Effector memory CD4-positive, alpha-beta T cell (primary cell): ENCODE measurements at regions not wholly inside any gene's neighbourhood (a gene's known extent, or its start where the extent isn't known, plus 50 kb on each side); places are given as distances from the start of the nearest gene placed in this dataset.

Experiments
- DNase-seq, 3 donors: peaks; one replicate each; pipeline ENCODE4 v3.0.0-alpha.2; 2020
- H3K27ac ChIP-seq: 2 replicates; pipeline ENCODE4 v1.7.0; 2013; ENCODE audit warnings: mild to moderate bottlenecking, low read length, moderate library complexity; ENCODE audit not compliant: insufficient read depth, poor library complexity, severe bottlenecking
- H3K27me3 ChIP-seq: replicated peaks from 2 replicates; pipeline ENCODE4 v1.7.0; 2013; ENCODE audit warnings: mild to moderate bottlenecking, low read length; ENCODE audit not compliant: insufficient read depth, control insufficient read depth, poor library complexity, severe bottlenecking
- H3K36me3 ChIP-seq: 2 replicates; pipeline ENCODE4 v1.7.0; 2013; ENCODE audit warnings: mild to moderate bottlenecking, low read length, moderate library complexity; ENCODE audit not compliant: control insufficient read depth, insufficient read depth
- H3K4me1 ChIP-seq: 2 replicates; pipeline ENCODE4 v1.7.0; 2013; ENCODE audit warnings: low read length, mild to moderate bottlenecking; ENCODE audit not compliant: control insufficient read depth, insufficient read depth, poor library complexity, severe bottlenecking
- H3K4me3 ChIP-seq: 2 replicates; pipeline ENCODE4 v1.7.0; 2013; ENCODE audit warnings: low read length, low read depth, mild to moderate bottlenecking; ENCODE audit not compliant: insufficient read depth, poor library complexity, severe bottlenecking
- H3K9me3 ChIP-seq: 2 replicates; pipeline ENCODE4 v1.7.0; 2013; ENCODE audit warnings: mild to moderate bottlenecking, low read length, moderate library complexity; ENCODE audit not compliant: control insufficient read depth

GRCh38 chr9:7970681-7971330, 171.2 kb upstream of the DMAC1 start:
- no peak for DNase-seq
- peaks cover 21% of the 10 kb centered on the region for H3K4me1 ChIP-seq
- H3K27me3 ChIP-seq, result no peaks in the 10 kb centered on the region

GRCh38 chr9:7968687-7969086, 169.1 kb upstream of the DMAC1 start:
- Histone ChIP-seq H3K9me3 (no peaks in the 10 kb centered on the region), H3K36me3 (no peaks in the 10 kb centered on the region), H3K4me3 (no peak overlapping the region), H3K27ac (no peak overlapping the region), H3K27me3 (no peaks in the 10 kb centered on the region), H3K4me1 (peaks cover under 1% of the 10 kb centered on the region)
- DNase-seq, result no peak

More at GRCh38 chr9:7970681-7971330, 171.2 kb upstream of the DMAC1 start:
- Histone ChIP-seq H3K4me3 (no peak overlapping the region), H3K27ac (no peak overlapping the region), H3K9me3 (no peaks in the 10 kb centered on the region), H3K36me3 (no peaks in the 10 kb centered on the region)

GRCh38 chr9:7967851-7968250, 168.3 kb upstream of the DMAC1 start:
- Histone ChIP-seq H3K9me3 (no peaks in the 10 kb centered on the region), H3K27me3 (no peaks in the 10 kb centered on the region), H3K27ac (no peak overlapping the region), H3K4me1 (no peaks in the 10 kb centered on the region), H3K4me3 (no peak overlapping the region), H3K36me3 (no peaks in the 10 kb centered on the region)
- DNase-seq, result no peak

GRCh38 chr9:7967093-7967827, 167.7 kb upstream of the DMAC1 start:
- Histone ChIP-seq H3K27ac (no peak overlapping the region), H3K9me3 (no peaks in the 10 kb centered on the region), H3K36me3 (no peaks in the 10 kb centered on the region), H3K4me3 (no peak overlapping the region), H3K4me1 (no peaks in the 10 kb centered on the region), H3K27me3 (no peaks in the 10 kb centered on the region)
- DNase-seq, result no peak

- Histone ChIP-seq H3K27ac (no peak overlapping the region), H3K27me3 (no peaks in the 10 kb centered on the region), H3K4me3 (no peak overlapping the region), H3K9me3 (no peaks in the 10 kb centered on the region), H3K36me3 (no peaks in the 10 kb centered on the region), H3K4me1 (no peaks in the 10 kb centered on the region)
- no peak for DNase-seq
Measured at GRCh38 chr9:7965063-7965462, 165.5 kb upstream of the DMAC1 start.

DNA sequence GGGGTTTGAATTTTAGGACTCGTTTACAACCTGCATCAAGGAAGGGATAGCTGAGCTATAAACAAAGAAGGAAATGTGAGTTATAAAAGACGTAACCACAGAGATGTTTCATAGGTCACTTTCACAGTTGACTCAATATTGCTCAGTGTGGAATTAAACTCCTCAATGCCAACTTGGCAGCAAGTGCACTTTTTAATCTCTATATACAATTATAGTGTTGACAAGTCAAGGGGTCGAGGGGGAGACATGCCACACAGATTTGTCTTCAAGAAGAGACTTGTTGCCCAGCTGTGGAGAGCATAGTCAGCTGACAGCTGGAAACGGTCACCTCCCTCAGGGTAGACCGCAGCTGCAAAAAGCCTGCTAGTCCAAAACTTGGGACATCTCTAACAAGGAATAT, 163.4 kb upstream of the DMAC1 start:
- Histone ChIP-seq H3K9me3 (no peaks in the 10 kb centered on the region), H3K4me3 (no peak overlapping the region), H3K27ac (no peak overlapping the region), H3K4me1 (no peaks in the 10 kb centered on the region), H3K36me3 (no peaks in the 10 kb centered on the region), H3K27me3 (no peaks in the 10 kb centered on the region)
- no peak for DNase-seq

- H3K27ac ChIP-seq, result no peak overlapping the region
- DNase-seq, result no peak
- no peaks in the 10 kb centered on the region for H3K27me3 ChIP-seq
- H3K4me1 ChIP-seq, result no peaks in the 10 kb centered on the region
- H3K4me3 ChIP-seq, result no peak overlapping the region
- no peaks in the 10 kb centered on the region for H3K36me3 ChIP-seq
- no peaks in the 10 kb centered on the region for H3K9me3 ChIP-seq
Measured at GRCh38 chr9:7961076-7961475, 161.5 kb upstream of the DMAC1 start.

DNA sequence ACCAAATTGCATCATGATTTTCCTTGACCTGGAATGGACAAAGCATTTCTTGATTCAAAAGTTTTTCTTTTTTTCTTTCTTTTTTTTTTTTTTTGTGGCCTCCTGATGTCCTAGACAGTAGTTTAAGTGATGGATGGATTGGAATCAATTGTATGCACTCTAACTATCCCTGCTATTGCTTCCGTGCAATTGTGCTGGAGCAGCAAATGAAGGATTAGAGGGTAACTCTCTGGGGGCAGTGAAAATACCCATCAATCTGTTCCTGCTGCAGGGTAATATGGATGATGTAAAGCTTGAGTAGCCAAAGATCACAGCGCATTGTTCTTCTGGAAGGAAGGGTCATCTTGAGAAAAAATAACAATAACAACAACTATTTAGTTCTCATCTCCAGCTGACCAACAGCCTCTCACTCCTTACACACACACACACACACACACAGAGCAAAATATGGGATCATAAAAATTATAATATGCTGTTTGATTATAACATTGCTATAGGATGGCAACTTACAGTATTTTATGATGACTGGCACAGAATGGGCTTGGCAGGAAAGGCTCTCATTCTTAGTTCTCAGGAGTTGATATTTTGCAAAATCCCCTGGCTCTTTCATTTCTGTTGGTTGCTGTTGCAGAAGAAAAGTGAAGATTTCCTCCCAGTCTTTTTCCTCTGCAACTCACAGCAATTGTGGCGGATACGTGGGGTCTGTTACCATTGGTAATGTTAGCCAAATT, 160.9 kb upstream of the DMAC1 start:
- DNase-seq, result no peak
- Histone ChIP-seq H3K9me3 (no peaks in the 10 kb centered on the region), H3K27me3 (no peaks in the 10 kb centered on the region), H3K4me3 (no peak overlapping the region), H3K36me3 (no peaks in the 10 kb centered on the region), H3K27ac (no peak overlapping the region), H3K4me1 (no peaks in the 10 kb centered on the region)

DNA sequence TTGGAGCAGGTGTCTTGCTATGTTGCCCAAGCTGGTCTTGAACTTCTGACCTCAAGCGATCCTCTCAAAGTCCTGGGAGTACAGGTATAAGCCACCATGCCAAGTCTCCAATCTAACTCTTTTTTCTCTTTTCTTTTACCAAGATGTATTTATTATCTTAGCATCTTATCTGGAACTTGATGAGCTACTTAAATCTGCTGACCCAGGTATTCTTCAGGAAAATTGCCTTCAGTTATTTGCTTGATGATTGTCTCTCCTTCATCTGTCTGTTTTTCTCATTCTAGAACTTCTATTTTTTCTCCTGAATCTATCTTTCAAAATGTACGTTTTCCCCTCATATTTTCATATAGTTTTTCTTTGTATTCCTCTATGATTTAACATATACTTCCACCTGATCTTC, 158.2 kb upstream of the DMAC1 start:
- Histone ChIP-seq H3K4me1 (no peaks in the 10 kb centered on the region), H3K4me3 (no peak overlapping the region), H3K27ac (no peak overlapping the region), H3K27me3 (no peaks in the 10 kb centered on the region), H3K9me3 (no peaks in the 10 kb centered on the region), H3K36me3 (no peaks in the 10 kb centered on the region)
- no peak for DNase-seq

DNA sequence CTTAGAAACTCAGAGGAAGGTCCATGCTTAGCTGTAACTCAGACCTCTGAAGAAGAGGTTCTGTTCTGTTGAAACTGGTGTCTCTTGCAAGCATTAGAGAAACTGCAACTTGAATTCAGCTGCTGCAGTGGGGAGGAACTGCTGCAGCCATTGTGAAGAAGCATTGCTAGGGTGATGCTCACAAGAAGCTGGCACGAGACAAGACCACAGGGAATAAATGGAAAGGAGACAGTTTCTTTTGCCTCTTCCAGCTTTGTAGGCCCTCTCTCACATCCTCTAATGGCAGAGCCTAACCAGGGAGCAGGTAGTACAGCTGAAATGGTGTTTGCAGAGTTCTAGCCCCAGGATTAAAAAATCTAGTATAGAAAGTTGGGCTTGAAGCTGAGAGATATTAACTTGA, 148.0 kb upstream of the DMAC1 start:
- Histone ChIP-seq H3K27me3 (no peaks in the 10 kb centered on the region), H3K4me3 (no peak overlapping the region), H3K9me3 (no peaks in the 10 kb centered on the region), H3K27ac (no peak overlapping the region), H3K36me3 (no peaks in the 10 kb centered on the region), H3K4me1 (no peaks in the 10 kb centered on the region)
- DNase-seq, result no peak
